T-helper 17 cell (primary cell): ENCODE measurements at regions not wholly inside any gene's neighbourhood (a gene's known extent, or its start where the extent isn't known, plus 50 kb on each side); places are given as distances from the start of the nearest gene placed in this dataset.
"Not testable (repeated sequence)": the region's sequence is repeated elsewhere in the genome, so short reads cannot be mapped to it uniquely, and the experiment has no call there.

Experiments
- ATAC-seq: fragments of 150-1000 bp; cut with Tn5 transposase; 2 replicates; pipeline ENCODE4 v1.10.0; 2021; ENCODE audit warnings: mild to moderate bottlenecking, moderate library complexity
- DNase-seq, 3 donors: peaks; one replicate each; pipeline versions ENCODE4 v3.0.0 to v3.0.0-alpha.2; 2020 to 2021
- H3K9me3 ChIP-seq: one replicate; pipeline ENCODE4 v1.7.0; 2013; ENCODE audit warnings: low read length, mild to moderate bottlenecking; ENCODE audit not compliant: control insufficient read depth, poor library complexity, severe bottlenecking
- H3K27ac Mint-ChIP-seq: one replicate; pipeline ENCODE4 v1.8.0; 2022; ENCODE audit warnings: mild to moderate bottlenecking, moderate library complexity, mixed read lengths
- H3K27me3 Mint-ChIP-seq: one replicate; pipeline ENCODE4 v1.8.0; 2022; ENCODE audit warnings: mixed read lengths
- H3K36me3 Mint-ChIP-seq: one replicate; pipeline ENCODE4 v1.8.0; 2022; ENCODE audit warnings: low read depth, mixed read lengths
- H3K4me1 Mint-ChIP-seq: one replicate; pipeline ENCODE4 v1.8.0; 2022; ENCODE audit warnings: mild to moderate bottlenecking, mixed read lengths
- H3K4me3 Mint-ChIP-seq: one replicate; pipeline ENCODE4 v1.8.0; 2022; ENCODE audit warnings: mild to moderate bottlenecking, moderate library complexity, mixed read lengths

DNA sequence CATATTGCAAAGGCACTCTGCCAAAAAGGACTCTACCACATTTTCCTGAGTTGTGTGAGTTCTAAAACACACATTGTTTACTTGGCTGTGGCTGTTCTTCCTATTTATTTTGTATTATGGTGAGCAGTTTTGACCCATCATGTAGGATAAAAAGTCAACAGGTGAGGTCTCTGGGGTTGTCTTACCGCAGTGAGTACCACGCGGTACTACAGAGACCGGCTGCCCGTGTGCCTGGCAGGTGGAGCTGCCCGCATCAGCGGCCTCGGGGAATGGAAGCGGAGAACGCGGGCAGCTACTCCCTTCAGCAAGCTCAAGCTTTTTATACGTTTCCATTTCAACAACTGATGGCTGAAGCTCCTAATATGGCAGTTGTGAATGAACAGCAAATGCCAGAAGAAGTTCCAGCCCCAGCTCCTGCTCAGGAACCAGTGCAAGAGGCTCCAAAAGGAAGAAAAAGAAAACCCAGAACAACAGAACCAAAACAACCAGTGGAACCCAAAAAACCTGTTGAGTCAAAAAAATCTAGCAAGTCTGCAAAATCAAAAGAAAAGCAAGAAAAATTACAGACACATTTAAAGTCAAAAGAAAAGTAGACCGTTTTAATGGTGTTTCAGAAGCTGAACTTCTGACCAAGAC lies 155.3 kb upstream of the RASSF8 start:
- not testable (repeated sequence) for H3K27me3 Mint-ChIP-seq, H3K4me3 Mint-ChIP-seq, H3K36me3 Mint-ChIP-seq, H3K4me1 Mint-ChIP-seq, DNase-seq, H3K27ac Mint-ChIP-seq, ATAC-seq, H3K9me3 ChIP-seq

- not testable (repeated sequence) for H3K4me1 Mint-ChIP-seq, H3K36me3 Mint-ChIP-seq, H3K27me3 Mint-ChIP-seq, H3K4me3 Mint-ChIP-seq, H3K27ac Mint-ChIP-seq, DNase-seq, ATAC-seq, H3K9me3 ChIP-seq
Observed at GRCh38 chr12:25804286-25804685, 154.2 kb upstream of the RASSF8 start.

DNA sequence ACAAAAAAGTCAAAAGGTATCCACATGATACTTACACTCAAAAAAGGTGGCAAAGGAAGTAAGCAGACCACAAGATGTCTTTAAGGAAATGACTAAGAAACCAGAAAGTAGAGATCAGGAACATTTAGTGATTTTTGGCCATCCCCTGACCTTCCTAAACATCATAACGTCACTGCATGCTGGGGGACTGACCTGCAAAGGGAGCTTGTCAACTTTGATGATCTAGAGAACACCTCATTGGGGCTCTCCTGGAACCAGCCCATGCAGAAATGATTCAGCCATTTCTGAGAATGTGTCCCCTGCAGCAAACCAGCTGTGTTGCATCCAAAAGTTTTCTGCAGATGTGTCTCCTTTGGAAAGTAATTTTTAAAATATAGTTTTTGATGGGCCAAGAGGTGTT lies 152.2 kb upstream of the RASSF8 start:
- Mint-ChIP-seq H3K36me3 (no peaks in the 10 kb centered on the region), H3K27ac (no peak overlapping the region), H3K4me3 (no peak overlapping the region), H3K4me1 (no peaks in the 10 kb centered on the region), H3K27me3 (no peaks in the 10 kb centered on the region)
- no peaks in the 10 kb centered on the region for H3K9me3 ChIP-seq
- no peak for DNase-seq
- no peak for ATAC-seq

- Mint-ChIP-seq H3K27ac (no peak overlapping the region), H3K4me3 (no peak overlapping the region), H3K4me1 (no peaks in the 10 kb centered on the region), H3K36me3 (no peaks in the 10 kb centered on the region), H3K27me3 (no peaks in the 10 kb centered on the region)
- ATAC-seq (no peak), DNase-seq (no peak)
- no peaks in the 10 kb centered on the region for H3K9me3 ChIP-seq
Observed at GRCh38 chr12:25808604-25809003, 149.9 kb upstream of the RASSF8 start.

- no peak for DNase-seq
- H3K27ac Mint-ChIP-seq, result no peak overlapping the region
- H3K4me1 Mint-ChIP-seq, result no peaks in the 10 kb centered on the region
- no peak overlapping the region for H3K4me3 Mint-ChIP-seq
- H3K27me3 Mint-ChIP-seq, result no peaks in the 10 kb centered on the region
- H3K9me3 ChIP-seq, result no peaks in the 10 kb centered on the region
- ATAC-seq, result no peak
- H3K36me3 Mint-ChIP-seq, result no peaks in the 10 kb centered on the region
Observed at GRCh38 chr12:25810683-25811082, 147.8 kb upstream of the RASSF8 start.

DNA sequence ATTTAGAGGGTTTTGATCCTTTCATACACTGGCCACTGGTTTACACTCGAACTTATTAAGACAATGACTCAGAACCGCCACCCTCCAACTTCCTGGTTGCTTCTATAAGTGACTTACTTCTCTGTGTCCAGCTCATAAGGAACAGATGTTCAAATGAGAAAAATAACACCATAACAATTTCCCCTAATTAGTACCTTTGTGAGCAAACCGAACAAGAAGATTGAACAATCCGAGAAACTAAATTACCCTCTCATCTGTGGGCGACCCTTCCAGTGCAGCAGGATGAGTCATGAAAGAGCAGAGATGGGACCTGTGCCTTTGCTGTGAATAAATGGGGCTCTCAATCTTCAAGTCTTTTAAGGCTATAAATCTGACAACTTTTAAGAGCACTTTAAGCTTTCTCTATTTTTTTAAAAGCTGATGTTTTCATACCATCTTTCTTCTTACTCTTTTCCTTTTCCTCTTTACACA lies 146.8 kb upstream of the RASSF8 start:
- Mint-ChIP-seq H3K4me1 (no peaks in the 10 kb centered on the region), H3K4me3 (no peak overlapping the region), H3K27ac (no peak overlapping the region), H3K27me3 (no peaks in the 10 kb centered on the region), H3K36me3 (no peaks in the 10 kb centered on the region)
- no peaks in the 10 kb centered on the region for H3K9me3 ChIP-seq
- ATAC-seq, result no peak
- no peak for DNase-seq

- H3K4me3 Mint-ChIP-seq, result no peak overlapping the region
- H3K9me3 ChIP-seq, result no peaks in the 10 kb centered on the region
- no peak for DNase-seq
- H3K27ac Mint-ChIP-seq, result no peak overlapping the region
- no peaks in the 10 kb centered on the region for H3K4me1 Mint-ChIP-seq
- H3K27me3 Mint-ChIP-seq, result no peaks in the 10 kb centered on the region
- ATAC-seq, result no peak
- H3K36me3 Mint-ChIP-seq, result no peaks in the 10 kb centered on the region
Observed at GRCh38 chr12:25812295-25812694, 146.2 kb upstream of the RASSF8 start.

DNA sequence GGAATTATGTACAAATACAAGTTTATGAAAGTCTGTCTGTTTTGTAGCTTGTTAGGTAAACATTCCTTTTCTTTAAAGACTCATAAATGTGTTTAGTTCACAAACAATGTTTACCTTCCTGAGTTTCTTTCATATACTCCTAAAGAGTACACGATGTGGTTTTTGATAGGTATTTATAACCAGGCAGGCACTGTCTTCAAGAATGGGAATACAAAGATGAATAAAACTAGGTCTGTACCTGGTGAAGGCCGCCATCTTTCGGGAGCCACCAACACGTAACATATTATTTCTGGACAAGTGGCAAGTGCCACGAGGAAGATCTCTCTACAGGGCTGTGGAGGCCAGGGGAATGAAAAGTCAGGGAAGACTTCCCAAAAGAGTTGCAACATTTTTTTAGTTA lies 144.6 kb upstream of the RASSF8 start:
- ATAC-seq (no peak), DNase-seq (no peak)
- Mint-ChIP-seq H3K27ac (no peak overlapping the region), H3K4me3 (no peak overlapping the region), H3K36me3 (no peaks in the 10 kb centered on the region), H3K4me1 (no peaks in the 10 kb centered on the region), H3K27me3 (no peaks in the 10 kb centered on the region)
- H3K9me3 ChIP-seq, result no peaks in the 10 kb centered on the region

DNA sequence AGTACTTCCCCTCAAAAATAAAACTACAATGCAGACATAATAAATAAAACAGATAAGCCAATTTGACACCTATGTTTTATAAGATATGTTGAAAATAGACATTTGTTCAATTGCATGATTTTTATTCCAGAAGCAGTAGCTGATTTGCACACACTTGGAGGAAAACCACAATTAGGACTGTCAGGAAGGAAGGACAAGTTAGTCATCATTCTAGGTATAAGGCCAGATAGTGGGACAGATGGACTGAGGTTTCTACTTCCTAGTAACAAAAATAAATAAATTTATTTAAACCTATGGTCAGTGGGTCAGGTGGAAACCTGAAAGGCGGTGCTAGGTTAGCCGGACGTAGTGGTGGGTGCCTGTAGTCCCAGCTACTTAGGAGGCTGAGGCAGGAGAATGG lies 141.8 kb upstream of the RASSF8 start:
- Mint-ChIP-seq H3K27ac (no peak overlapping the region), H3K27me3 (no peaks in the 10 kb centered on the region), H3K36me3 (no peaks in the 10 kb centered on the region), H3K4me1 (no peaks in the 10 kb centered on the region), H3K4me3 (no peak overlapping the region)
- ATAC-seq (no peak), DNase-seq (no peak)
- H3K9me3 ChIP-seq, result no peaks in the 10 kb centered on the region

GRCh38 chr12:25817166-25817565 lies 141.3 kb upstream of the RASSF8 start:
- H3K36me3 Mint-ChIP-seq, result no peaks in the 10 kb centered on the region
- H3K4me3 Mint-ChIP-seq, result no peak overlapping the region

DNA sequence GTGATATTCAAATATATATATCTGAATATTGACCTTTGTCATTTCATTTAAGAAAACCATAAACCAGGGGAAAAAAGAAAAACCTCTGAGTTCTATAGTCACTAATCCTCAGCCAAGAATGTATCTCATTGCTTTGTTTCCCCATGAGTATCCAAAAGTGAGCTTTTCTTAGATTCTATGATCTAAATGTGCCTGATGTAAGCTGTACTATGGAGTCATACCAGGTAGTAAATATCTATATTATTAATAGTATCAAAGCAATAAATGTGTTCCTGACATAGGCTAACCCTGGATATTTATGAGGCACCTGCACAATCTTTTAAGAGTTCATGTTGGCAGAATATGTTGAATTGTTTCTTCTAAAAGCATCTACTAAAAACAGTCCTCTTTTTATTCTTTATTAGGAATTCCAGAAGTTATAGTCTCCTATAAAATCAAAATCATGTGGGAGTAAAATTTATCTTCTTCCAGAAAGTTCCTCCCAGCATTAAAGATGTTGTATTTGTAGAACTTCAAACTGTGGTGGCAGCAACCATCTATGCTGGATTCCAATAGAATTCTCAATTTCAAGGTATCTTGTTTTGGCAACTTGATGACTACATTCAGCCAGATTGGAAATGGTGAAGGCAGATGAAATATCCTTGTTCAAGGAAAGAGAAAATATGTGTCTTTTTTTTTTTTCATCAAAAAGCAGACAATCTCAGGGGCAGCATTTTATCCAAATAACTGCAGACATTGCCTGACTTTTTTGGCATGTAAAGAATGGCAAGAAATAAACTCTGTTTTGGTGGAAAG lies 139.7 kb upstream of the RASSF8 start:
- no peaks in the 10 kb centered on the region for H3K9me3 ChIP-seq
- Mint-ChIP-seq H3K36me3 (no peaks in the 10 kb centered on the region), H3K27me3 (no peaks in the 10 kb centered on the region), H3K4me3 (no peak overlapping the region), H3K4me1 (no peaks in the 10 kb centered on the region), H3K27ac (no peak overlapping the region)
- DNase-seq (no peak), ATAC-seq (no peak)

More at GRCh38 chr12:25817166-25817565, 141.3 kb upstream of the RASSF8 start:
- Mint-ChIP-seq H3K27me3 (no peaks in the 10 kb centered on the region), H3K27ac (no peak overlapping the region), H3K4me1 (no peaks in the 10 kb centered on the region)
- DNase-seq, result no peak
- ATAC-seq, result no peak
- no peaks in the 10 kb centered on the region for H3K9me3 ChIP-seq

DNA sequence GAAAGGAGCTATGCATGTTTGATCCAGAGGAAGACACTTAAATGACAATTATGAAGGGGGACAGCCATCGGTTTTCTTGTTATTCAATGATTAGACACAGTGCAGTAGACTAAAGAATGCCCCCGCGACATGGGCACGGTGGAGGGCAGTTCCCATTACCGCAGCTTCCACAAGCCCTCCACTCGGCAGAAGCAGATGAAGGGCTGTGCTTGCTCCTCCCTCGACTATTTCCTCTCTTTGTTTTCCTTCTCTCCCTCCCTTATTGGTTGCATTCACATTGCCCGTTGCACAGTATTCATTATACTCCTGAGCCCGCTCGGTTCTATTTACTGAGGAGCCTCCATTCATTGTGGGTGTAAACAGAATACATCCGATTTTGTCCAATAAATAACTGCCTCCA lies 138.8 kb upstream of the RASSF8 start:
- Mint-ChIP-seq H3K27ac (no peak overlapping the region), H3K27me3 (no peaks in the 10 kb centered on the region), H3K4me1 (no peaks in the 10 kb centered on the region), H3K36me3 (no peaks in the 10 kb centered on the region), H3K4me3 (no peak overlapping the region)
- no peaks in the 10 kb centered on the region for H3K9me3 ChIP-seq
- DNase-seq, result no peak
- ATAC-seq, result no peak

- DNase-seq (no peak), ATAC-seq (no peak)
- Mint-ChIP-seq H3K27me3 (no peaks in the 10 kb centered on the region), H3K27ac (no peak overlapping the region), H3K4me3 (no peak overlapping the region), H3K4me1 (no peaks in the 10 kb centered on the region), H3K36me3 (no peaks in the 10 kb centered on the region)
- H3K9me3 ChIP-seq, result no peaks in the 10 kb centered on the region
Observed at GRCh38 chr12:25822281-25822680, 136.2 kb upstream of the RASSF8 start.

GRCh38 chr12:25824734-25825133 lies 133.7 kb upstream of the RASSF8 start:
- Mint-ChIP-seq H3K27ac (no peak overlapping the region), H3K27me3 (peaks cover 4% of the 10 kb centered on the region), H3K4me1 (no peaks in the 10 kb centered on the region), H3K4me3 (no peak overlapping the region), H3K36me3 (no peaks in the 10 kb centered on the region)
- no peaks in the 10 kb centered on the region for H3K9me3 ChIP-seq
- no peak for DNase-seq
- no peak for ATAC-seq
